ENCODE measurements at regions not wholly inside any gene's neighbourhood (a gene's known extent, or its start where the extent isn't known, plus 50 kb on each side); places are given as distances from the start of the nearest gene placed in this dataset.

DNA sequence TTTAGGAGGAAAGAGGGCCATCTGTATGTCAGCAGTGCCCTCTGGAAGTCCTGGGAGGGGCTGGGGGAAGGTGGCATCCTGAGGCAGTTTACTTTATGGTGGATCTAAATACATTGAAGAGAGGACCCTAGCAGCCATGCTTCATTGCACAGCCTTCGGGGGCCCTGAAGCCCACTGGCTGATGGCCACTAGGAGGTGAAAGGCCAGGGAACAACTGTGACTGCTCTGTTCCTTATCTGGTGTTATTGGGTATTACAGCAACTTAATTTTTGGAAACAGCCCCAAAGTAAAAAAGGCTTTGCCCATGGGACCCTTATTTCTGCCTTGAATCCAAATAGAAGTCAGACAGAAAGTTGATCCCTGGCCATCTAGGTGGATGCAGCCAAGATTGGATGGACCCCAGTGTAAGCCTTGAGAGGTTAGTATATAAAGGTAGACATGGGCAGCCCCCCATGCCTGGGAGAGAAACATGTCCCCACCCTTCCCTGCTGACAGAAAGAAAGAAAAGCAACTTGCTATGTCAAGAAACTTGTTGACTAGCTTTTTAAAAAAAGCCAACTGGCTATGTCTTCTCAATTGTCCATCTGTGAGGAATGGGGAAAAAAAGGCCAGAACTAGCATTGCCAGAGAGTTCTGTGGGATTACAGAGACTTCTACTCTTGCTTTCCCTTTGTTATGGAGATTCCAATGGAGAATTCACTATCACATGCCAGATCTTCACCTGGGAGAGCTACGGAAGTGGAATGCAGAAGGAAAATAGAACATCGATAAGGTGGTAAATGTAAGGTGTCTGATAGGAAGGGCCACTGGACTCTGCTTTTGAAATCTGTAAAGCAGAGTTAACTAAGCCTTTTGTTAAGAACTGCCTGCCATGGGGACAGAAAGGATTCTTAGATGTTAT, 58.6 kb upstream of the OSR1 start:
- TF ChIP-seq GATA2 (IDR thresholded peaks at IDR 0.05; ENCODE audit: low read depth, low read length) (no peak), GATA3 (IDR thresholded peaks at IDR 0.05; ENCODE audit: low read depth, low read length) (no peak)
